KMS-11 (cell line): ENCODE measurements at regions not wholly inside any gene's neighbourhood (a gene's known extent, or its start where the extent isn't known, plus 50 kb on each side); places are given as distances from the start of the nearest gene placed in this dataset.

Experiments
- H2AFZ ChIP-seq: fragments of 200-600 bp; sonication (generic); 2 replicates; pipeline ENCODE4 v1.6.1; 2016; ENCODE audit warnings: antibody characterized with exemption, mixed run types, low read depth
- H3K27ac ChIP-seq: fragments of 200-600 bp; sonication (generic); 2 replicates; pipeline ENCODE4 v1.6.1; 2016; ENCODE audit warnings: mild to moderate bottlenecking, mixed run types
- H3K27me3 ChIP-seq: fragments of 200-600 bp; sonication (generic); 2 replicates; pipeline ENCODE4 v1.6.1; 2017; ENCODE audit warnings: mild to moderate bottlenecking, low read depth, mixed run types, moderate library complexity; ENCODE audit not compliant: insufficient read depth
- H3K36me3 ChIP-seq: fragments of 200-600 bp; sonication (generic); 2 replicates; pipeline ENCODE4 v1.6.1; 2017; ENCODE audit warnings: mild to moderate bottlenecking, mixed run types; ENCODE audit not compliant: insufficient read depth
- H3K4me1 ChIP-seq: fragments of 200-600 bp; sonication (generic); 2 replicates; pipeline ENCODE4 v1.6.1; 2016; ENCODE audit warnings: mild to moderate bottlenecking, low read depth, mixed run types; ENCODE audit not compliant: poor library complexity, severe bottlenecking
- H3K4me2 ChIP-seq: fragments of 200-600 bp; sonication (generic); 2 replicates; pipeline ENCODE4 v1.7.0; 2016; ENCODE audit warnings: mild to moderate bottlenecking, mixed run types
- H3K4me3 ChIP-seq: fragments of 200-600 bp; sonication (generic); IDR thresholded peaks from 2 replicates; pipeline ENCODE4 v1.6.1; 2017; ENCODE audit warnings: low read depth, low read length, mixed read lengths; ENCODE audit not compliant: insufficient read depth
- H3K79me2 ChIP-seq: fragments of 200-600 bp; sonication (generic); 2 replicates; pipeline ENCODE4 v1.6.1; 2016; ENCODE audit warnings: low read depth, mixed run types; ENCODE audit not compliant: insufficient read depth
- H3K9ac ChIP-seq: fragments of 200-600 bp; sonication (generic); 2 replicates; pipeline ENCODE4 v1.6.1; 2016; ENCODE audit warnings: mild to moderate bottlenecking, mixed run types
- H4K20me1 ChIP-seq: fragments of 200-600 bp; sonication (generic); 2 replicates; pipeline ENCODE4 v1.6.1; 2016; ENCODE audit warnings: mild to moderate bottlenecking, mixed run types; ENCODE audit not compliant: insufficient read depth
- CTCF ChIP-seq: fragments of 200-600 bp; sonication (generic); conservative IDR thresholded peaks from 2 replicates; pipeline ENCODE4 v1.6.1; 2017; ENCODE audit warnings: low read depth, mild to moderate bottlenecking, antibody characterized with exemption, low read length, moderate library complexity, mixed read lengths

GRCh38 chr3:144181062-144181461 lies 209.4 kb downstream of the DIPK2A start:
- H2AFZ ChIP-seq, result no peak overlapping the region
- no peaks in the 10 kb centered on the region for H3K4me1 ChIP-seq
- no peaks in the 10 kb centered on the region for H4K20me1 ChIP-seq
- no peak for TF ChIP-seq CTCF
- no peaks in the 10 kb centered on the region for H3K79me2 ChIP-seq
- no peak overlapping the region for H3K9ac ChIP-seq
- no peaks in the 10 kb centered on the region for H3K27me3 ChIP-seq
- no peaks in the 10 kb centered on the region for H3K36me3 ChIP-seq
- no peak overlapping the region for H3K4me3 ChIP-seq
- no peak overlapping the region for H3K4me2 ChIP-seq
- H3K27ac ChIP-seq, result no peak overlapping the region

- TF ChIP-seq CTCF, result no peak
These were observed 210.9 kb downstream of the DIPK2A start for GRCh38 chr3:144182501-144182900.

GRCh38 chr3:144185276-144185675 lies 213.7 kb downstream of the DIPK2A start:
- Histone ChIP-seq H3K36me3 (no peaks in the 10 kb centered on the region), H3K79me2 (no peaks in the 10 kb centered on the region), H3K27ac (no peak overlapping the region), H3K4me1 (peaks cover 33% of the 10 kb centered on the region), H3K27me3 (no peaks in the 10 kb centered on the region), H3K4me3 (no peak overlapping the region), H3K4me2 (no peak overlapping the region), H4K20me1 (no peaks in the 10 kb centered on the region), H2AFZ (no peak overlapping the region), H3K9ac (no peak overlapping the region)
- TF ChIP-seq CTCF, result no peak

More at GRCh38 chr3:144182501-144182900, 210.9 kb downstream of the DIPK2A start:
- H3K27me3 ChIP-seq, result no peaks in the 10 kb centered on the region
- H4K20me1 ChIP-seq, result no peaks in the 10 kb centered on the region
- no peaks in the 10 kb centered on the region for H3K79me2 ChIP-seq
- H2AFZ ChIP-seq, result no peak overlapping the region
- H3K9ac ChIP-seq, result no peak overlapping the region
- no peak overlapping the region for H3K4me3 ChIP-seq
- H3K27ac ChIP-seq, result no peak overlapping the region
- peaks cover 9% of the 10 kb centered on the region for H3K4me1 ChIP-seq
- H3K36me3 ChIP-seq, result no peaks in the 10 kb centered on the region
- no peak overlapping the region for H3K4me2 ChIP-seq

DNA sequence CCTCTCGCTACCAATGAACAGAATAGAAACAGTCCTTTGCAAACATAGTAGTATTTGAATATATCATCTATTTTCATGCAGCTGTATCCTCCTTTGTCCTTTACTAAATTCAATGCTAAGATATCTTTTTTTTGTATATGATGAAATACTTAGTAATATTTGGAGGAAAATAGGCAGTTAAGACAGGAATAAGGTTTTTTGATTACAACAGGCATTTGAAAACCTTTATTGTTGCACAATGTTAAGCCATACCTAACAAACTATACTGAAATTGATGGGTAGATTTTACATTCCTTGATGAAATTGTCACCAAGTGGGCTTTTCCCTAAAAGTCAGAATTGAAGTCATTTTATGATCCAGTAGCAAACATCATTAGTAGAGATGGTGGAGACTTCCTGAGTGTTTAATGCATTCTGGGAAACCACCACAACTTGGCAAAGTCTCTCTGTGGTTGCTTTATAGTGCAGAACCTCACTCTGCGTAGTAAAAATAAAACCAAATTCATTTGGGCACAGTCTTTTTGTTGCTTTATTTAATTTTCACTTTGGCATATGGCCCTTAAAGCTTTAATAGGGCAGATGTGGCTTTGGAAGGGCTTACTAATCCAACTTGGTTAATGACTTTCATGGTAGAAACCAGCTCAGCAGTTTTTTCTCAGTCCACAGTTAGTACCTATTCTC lies 216.0 kb downstream of the DIPK2A start:
- Histone ChIP-seq H3K79me2 (no peaks in the 10 kb centered on the region), H3K27ac (peak overlapping the region; percentile 52), H3K4me1 (peaks cover 33% of the 10 kb centered on the region), H3K27me3 (no peaks in the 10 kb centered on the region), H3K9ac (no peak overlapping the region), H3K4me2 (peak overlapping the region; percentile 73), H3K4me3 (no peak overlapping the region), H2AFZ (no peak overlapping the region), H3K36me3 (no peaks in the 10 kb centered on the region), H4K20me1 (no peaks in the 10 kb centered on the region)
- TF ChIP-seq CTCF, result no peak
